ENCODE measurements at regions not wholly inside any gene's neighbourhood (a gene's known extent, or its start where the extent isn't known, plus 50 kb on each side); places are given as distances from the start of the nearest gene placed in this dataset.
A peak's percentile ranks its signal among the peaks of the same experiment; 100 is the strongest.

- DNase-seq (ENCODE audit: low spot score): peak; percentile 65
- in situ Hi-C loops (cut with HindIII; ENCODE audit: low sequenced_read_pairs): no loop called here
Observed at GRCh38 chr21:45592208-45592619, 50.0 kb upstream of the SLC19A1 start.

DNA sequence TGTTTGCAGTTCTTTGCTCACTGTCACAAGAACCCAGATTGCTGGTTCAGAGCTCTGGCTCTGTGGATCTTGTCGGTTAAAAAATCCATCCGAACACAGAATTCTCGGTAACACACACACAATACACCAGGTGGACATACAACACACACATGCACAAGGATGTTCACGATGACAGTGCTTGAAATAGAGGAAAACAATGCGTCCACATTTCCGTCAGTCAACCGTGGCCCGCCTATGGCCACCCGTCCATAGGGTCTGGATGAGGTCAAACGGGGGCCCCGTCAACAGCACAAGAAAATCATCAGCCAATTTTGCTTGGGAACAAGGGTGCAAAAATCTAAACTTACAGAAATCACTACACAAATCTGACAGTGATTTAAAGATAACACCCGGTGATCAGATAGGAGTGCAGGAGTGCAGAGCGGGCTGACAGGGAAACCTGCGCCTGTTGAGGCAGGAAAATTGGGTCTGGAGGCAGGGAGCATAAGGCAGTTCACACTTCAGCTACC lies 50.4 kb upstream of the SLC19A1 start:
- in situ Hi-C loops (cut with HindIII; ENCODE audit: low sequenced_read_pairs): no loop called here
- no peak for DNase-seq (ENCODE audit: low spot score)

- DNase-seq (ENCODE audit: low spot score): no peak
- in situ Hi-C loops (cut with HindIII; ENCODE audit: low sequenced_read_pairs): no loop called here
Observed at GRCh38 chr21:45593162-45594022, 50.1 kb upstream of the PCBP3 start.

Data from G401 (cell line).